H1 (cell line): ENCODE measurements at regions not wholly inside any gene's neighbourhood (a gene's known extent, or its start where the extent isn't known, plus 50 kb on each side); places are given as distances from the start of the nearest gene placed in this dataset.

ENCODE experiments used
- ATF2 ChIP-seq: IDR thresholded peaks from 2 replicates; pipeline ENCODE4 v1.6.1; 2012; ENCODE audit warnings: low read length, inconsistent platforms
- ATF3 ChIP-seq: IDR thresholded peaks from 2 replicates; pipeline ENCODE4 v1.6.1; 2011; ENCODE audit warnings: low read depth, mild to moderate bottlenecking, low read length; ENCODE audit not compliant: insufficient read depth
- CBX5 ChIP-seq: fragments of 300-800, 300-1000 bp; sonication (generic); IDR thresholded peaks from 2 replicates; pipeline ENCODE4 v1.7.1; 2016; ENCODE audit warnings: antibody characterized with exemption, low read length, low read depth
- CTCF ChIP-seq, 3 experiments: IDR thresholded peaks; 1 replicate in 2 of 3; 2 replicates in 1 of 3; pipeline versions ENCODE4 v1.5.1 to v1.6.1; 2011; ENCODE audit warnings: low read length in 3 of 3, mild to moderate bottlenecking in 3 of 3, inconsistent platforms in 2 of 3, low read depth in 1 of 3, moderate library complexity in 1 of 3; ENCODE audit not compliant: insufficient read depth in 1 of 3; ENCODE audit errors: control extremely low read depth in 1 of 3
- EGR1 ChIP-seq: IDR thresholded peaks from 2 replicates; pipeline ENCODE4 v1.6.1; 2011; ENCODE audit warnings: low read depth, low read length, borderline replicate concordance
- EZH2 ChIP-seq: fragments of 200-600 bp; sonication (generic); IDR thresholded peaks from 2 replicates; pipeline ENCODE4 v1.7.1; 2012; ENCODE audit warnings: low read depth, mild to moderate bottlenecking, moderate library complexity, low read length, inconsistent platforms; ENCODE audit not compliant: severe bottlenecking
- JUND ChIP-seq: IDR thresholded peaks from 2 replicates; pipeline ENCODE4 v1.6.1; 2011; ENCODE audit warnings: mild to moderate bottlenecking, improper control_type of control experiment, low read length
- KDM5A ChIP-seq: fragments of 200-600 bp; IDR thresholded peaks from 2 replicates; pipeline ENCODE4 v1.7.1; 2012; ENCODE audit warnings: mild to moderate bottlenecking, low read length, inconsistent platforms, mixed read lengths
- PHF8 ChIP-seq: fragments of 200-600 bp; sonication (generic); conservative IDR thresholded peaks from 2 replicates; pipeline ENCODE4 v1.7.1; 2012; ENCODE audit warnings: low read depth, mild to moderate bottlenecking, inconsistent platforms, low read length, moderate library complexity
- POLR2A ChIP-seq, 2 experiments: IDR thresholded peaks; 1 replicate in 1 of 2; 2 replicates in 1 of 2; pipeline ENCODE4 v1.6.1; 2011; ENCODE audit warnings: low read depth in 2 of 2, low read length in 2 of 2, mild to moderate bottlenecking in 2 of 2; ENCODE audit errors: control extremely low read depth in 1 of 2
- POLR2AphosphoS5 ChIP-seq: IDR thresholded peaks from 2 replicates; pipeline ENCODE4 v1.6.1; 2011; ENCODE audit warnings: low read depth, low read length
- SAP30 ChIP-seq: fragments of 300-600 bp; sonication (generic); IDR thresholded peaks from 2 replicates; pipeline ENCODE4 v1.7.1; 2012; ENCODE audit warnings: low read length, moderate library complexity, mild to moderate bottlenecking, inconsistent platforms; ENCODE audit not compliant: insufficient read depth, insufficient replicate concordance

GRCh38 chr13:73608711-73609485 lies 525.3 kb downstream of the KLF12 start:
- TF ChIP-seq CBX5 (no peak), CTCF (IDR thresholded peaks at IDR 0.05; ENCODE audit: control extremely low read depth in 1 of 3, insufficient read depth in 1 of 3, low read depth in 1 of 3, low read length in 3 of 3) (no peak), ATF2 (no peak), POLR2A (IDR thresholded peaks at IDR 0.05; ENCODE audit: control extremely low read depth in 1 of 2, low read depth in 2 of 2, low read length in 2 of 2) (no peak), SAP30 (no peak), ATF3 (no peak), EGR1 (no peak), KDM5A (no peak), EZH2 (no peak), PHF8 (no peak), POLR2AphosphoS5 (no peak), JUND (no peak)
